ENCODE measurements at regions not wholly inside any gene's neighbourhood (a gene's known extent, or its start where the extent isn't known, plus 50 kb on each side); places are given as distances from the start of the nearest gene placed in this dataset.

DNA sequence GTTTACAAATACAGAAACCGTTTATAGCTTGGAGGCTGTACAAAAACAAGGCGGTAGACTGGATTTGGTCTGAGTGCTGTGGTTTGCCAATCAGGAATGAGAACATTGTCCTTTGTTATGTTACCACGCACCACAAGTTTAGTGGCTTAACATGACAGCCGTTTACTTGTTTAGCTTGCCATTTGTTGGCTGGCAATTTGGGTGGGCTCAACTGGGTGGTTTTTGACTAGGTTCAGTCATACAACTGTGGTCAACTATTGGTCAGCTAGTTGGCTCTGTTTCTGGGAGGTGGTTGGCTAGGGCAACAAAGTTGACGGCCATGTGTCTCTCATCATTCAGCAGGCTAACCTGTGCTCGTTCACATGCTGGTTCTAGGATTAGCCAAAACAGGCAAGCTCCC is 60.1 kb upstream of the SP8 start:
- H3K36me3 ChIP-seq (ENCODE audit: control insufficient read depth, insufficient read depth, low read length), result no peaks in the 10 kb centered on the region
- in situ Hi-C loops (cut with MboI; ENCODE audit: low sequenced_read_pairs) (no loop called here), dilution Hi-C loops (cut with HindIII; ENCODE audit: low sequenced_read_pairs, unreplicated experiment) (no loop called here), intact Hi-C loops (cut with micrococcal nuclease) (no loop called here)
- H2BK5ac ChIP-seq (ENCODE audit: low read depth, low read length, poor library complexity, severe bottlenecking), result no peak overlapping the region
- DNase-seq (no peak), ATAC-seq (ENCODE audit: low read depth) (no peak)
- ChIA-PET CTCF (interaction anchor here (0.5 kb wide), 1 partner anchor 56 kb away, joined by 4 read pairs; no protein-coding TSS in a partner anchor), POLR2A (ENCODE audit: unreplicated experiment) (no interaction called here)
- H3K9ac ChIP-seq (ENCODE audit: low read depth, low read length), result no peak overlapping the region
- H3K4ac ChIP-seq (ENCODE audit: low read depth, low read length), result no peak overlapping the region
- no peak overlapping the region for H4K5ac ChIP-seq (ENCODE audit: low read depth, low read length)
- H2BK15ac ChIP-seq (ENCODE audit: low read depth, low read length), result no peak overlapping the region
- H3K27me3 ChIP-seq (ENCODE audit: control insufficient read depth, insufficient read depth, low read length), result no peaks in the 10 kb centered on the region
- no peak overlapping the region for H4K8ac ChIP-seq (ENCODE audit: low read depth in 2 of 2, low read length in 2 of 2)
- peaks cover 15% of the 10 kb centered on the region for H3K9me3 ChIP-seq (ENCODE audit: control insufficient read depth, insufficient read depth, low read length)
- H3K27ac ChIP-seq (ENCODE audit: insufficient read depth, low read length), result no peak overlapping the region
- no peaks in the 10 kb centered on the region for H3K9me1 ChIP-seq (ENCODE audit: insufficient read depth, low read length)
- WGBS, 2 experiments (ENCODE audit: extremely low coverage in 2 of 2, insufficient read length in 1 of 2), result 76% methylated on average over 3 of the region's 6 CpGs; no CpG with 5 or more reads in 1 of the 2 experiments
- TF ChIP-seq, protein P1, sequence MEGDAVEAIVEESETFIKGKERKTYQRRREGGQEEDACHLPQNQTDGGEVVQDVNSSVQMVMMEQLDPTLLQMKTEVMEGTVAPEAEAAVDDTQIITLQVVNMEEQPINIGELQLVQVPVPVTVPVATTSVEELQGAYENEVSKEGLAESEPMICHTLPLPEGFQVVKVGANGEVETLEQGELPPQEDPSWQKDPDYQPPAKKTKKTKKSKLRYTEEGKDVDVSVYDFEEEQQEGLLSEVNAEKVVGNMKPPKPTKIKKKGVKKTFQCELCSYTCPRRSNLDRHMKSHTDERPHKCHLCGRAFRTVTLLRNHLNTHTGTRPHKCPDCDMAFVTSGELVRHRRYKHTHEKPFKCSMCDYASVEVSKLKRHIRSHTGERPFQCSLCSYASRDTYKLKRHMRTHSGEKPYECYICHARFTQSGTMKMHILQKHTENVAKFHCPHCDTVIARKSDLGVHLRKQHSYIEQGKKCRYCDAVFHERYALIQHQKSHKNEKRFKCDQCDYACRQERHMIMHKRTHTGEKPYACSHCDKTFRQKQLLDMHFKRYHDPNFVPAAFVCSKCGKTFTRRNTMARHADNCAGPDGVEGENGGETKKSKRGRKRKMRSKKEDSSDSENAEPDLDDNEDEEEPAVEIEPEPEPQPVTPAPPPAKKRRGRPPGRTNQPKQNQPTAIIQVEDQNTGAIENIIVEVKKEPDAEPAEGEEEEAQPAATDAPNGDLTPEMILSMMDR (conservative IDR thresholded peaks at IDR 0.05; ENCODE audit: low read depth, low read length), result no peak
- TF ChIP-seq CEBPB (IDR thresholded peaks at IDR 0.05; ENCODE audit: low read depth, low read length) (no peak), CHD1 (IDR thresholded peaks at IDR 0.05; ENCODE audit: low read depth, low read length) (no peak), MAZ (IDR thresholded peaks at IDR 0.05; ENCODE audit: borderline replicate concordance, low read depth, low read length) (no peak), BHLHE40 (IDR thresholded peaks at IDR 0.05; ENCODE audit: low read depth, low read length) (no peak), FOS (IDR thresholded peaks at IDR 0.05; ENCODE audit: low read depth, low read length) (no peak), RCOR1 (IDR thresholded peaks at IDR 0.05; ENCODE audit: insufficient replicate concordance, low read length) (no peak)
- TF ChIP-seq, protein P2, sequence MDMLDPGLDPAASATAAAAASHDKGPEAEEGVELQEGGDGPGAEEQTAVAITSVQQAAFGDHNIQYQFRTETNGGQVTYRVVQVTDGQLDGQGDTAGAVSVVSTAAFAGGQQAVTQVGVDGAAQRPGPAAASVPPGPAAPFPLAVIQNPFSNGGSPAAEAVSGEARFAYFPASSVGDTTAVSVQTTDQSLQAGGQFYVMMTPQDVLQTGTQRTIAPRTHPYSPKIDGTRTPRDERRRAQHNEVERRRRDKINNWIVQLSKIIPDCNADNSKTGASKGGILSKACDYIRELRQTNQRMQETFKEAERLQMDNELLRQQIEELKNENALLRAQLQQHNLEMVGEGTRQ (IDR thresholded peaks at IDR 0.05; ENCODE audit: low read depth, low read length), result no peak
- H3K18ac ChIP-seq (ENCODE audit: low read depth, low read length), result no peak overlapping the region
- no peak overlapping the region for H3K4me3 ChIP-seq (ENCODE audit: insufficient read depth, low read depth, low read length)
- H4K20me1 ChIP-seq (ENCODE audit: insufficient read depth, low read length), result no peaks in the 10 kb centered on the region
- H3K4me2 ChIP-seq (ENCODE audit: low read depth, low read length), result no peak overlapping the region
- no peak overlapping the region for H2AFZ ChIP-seq (replicated peaks; ENCODE audit: low read length, poor library complexity)
- H3K23ac ChIP-seq (ENCODE audit: low read depth, low read length), result no peak overlapping the region
- H2BK20ac ChIP-seq (ENCODE audit: low read depth, low read length), result no peak overlapping the region
- H3K14ac ChIP-seq (replicated peaks; ENCODE audit: low read depth, low read length), result no peak overlapping the region
- no peak overlapping the region for H2AK9ac ChIP-seq (replicated peaks; ENCODE audit: low read depth, low read length, poor library complexity)
- no peaks in the 10 kb centered on the region for H3K4me1 ChIP-seq (ENCODE audit: control insufficient read depth, insufficient read depth, low read length)
- H4K91ac ChIP-seq (ENCODE audit: insufficient read depth, low read depth, low read length), result no peak overlapping the region
- no TSS peak for BruUV-seq (replicated peaks)
- no peak overlapping the region for H2AK5ac ChIP-seq (ENCODE audit: low read depth, low read length)
- no peaks in the 10 kb centered on the region for H3K79me1 ChIP-seq (ENCODE audit: low read depth in 1 of 2, low read length in 2 of 2)
- H3K56ac ChIP-seq (ENCODE audit: extremely low read depth, insufficient read depth, low read length), result no peak overlapping the region
- H2BK120ac ChIP-seq (ENCODE audit: low read depth, low read length), result no peak overlapping the region
